ENCODE measurements at regions not wholly inside any gene's neighbourhood (a gene's known extent, or its start where the extent isn't known, plus 50 kb on each side); places are given as distances from the start of the nearest gene placed in this dataset.

DNA sequence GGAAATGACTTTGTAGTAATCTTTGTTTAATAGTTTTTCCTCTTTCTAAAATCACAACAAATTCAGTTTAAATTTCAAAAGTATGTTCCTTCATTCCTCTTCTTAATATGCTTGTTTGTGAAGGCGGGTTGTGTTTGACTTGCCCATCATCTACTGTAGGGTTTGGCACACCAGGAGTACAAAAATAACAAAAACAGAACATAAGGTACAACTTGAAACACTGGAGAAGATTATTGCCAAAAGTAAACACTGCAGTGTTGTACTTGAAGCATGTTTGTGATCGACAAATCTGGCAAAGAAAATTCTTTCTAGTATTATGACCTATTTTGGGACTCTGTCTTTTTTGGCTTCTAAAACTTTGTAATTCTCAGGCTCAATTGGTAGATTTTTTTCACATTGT lies 518.6 kb downstream of the SLITRK5 start:
- TF ChIP-seq POLR2A (IDR thresholded peaks at IDR 0.05; ENCODE audit: low read length) (no peak), GATA1 (IDR thresholded peaks at IDR 0.05; ENCODE audit: low read depth, low read length) (no peak)

All from erythroblast (primary cell).